Left lobe of liver (tissue), 2 donors: ENCODE measurements at regions not wholly inside any gene's neighbourhood (a gene's known extent, or its start where the extent isn't known, plus 50 kb on each side); places are given as distances from the start of the nearest gene placed in this dataset.
A peak's percentile ranks its signal among the peaks of the same experiment; 100 is the strongest.
"Not testable (repeated sequence)": the region's sequence is repeated elsewhere in the genome, so short reads cannot be mapped to it uniquely, and the experiment has no call there.

Source experiments
- ATAC-seq: fragments of 200-7000 bp; cut with Tn5 transposase; one replicate; pipeline ENCODE4 v1.9.1; 2020; ENCODE audit warnings: mild to moderate bottlenecking, moderate library complexity
- DNase-seq: peaks from one replicate; pipeline ENCODE4 v3.0.0-alpha.2; 2020; ENCODE audit warnings: low spot score
- donor health status: DM: no; HTN: no; CAD: no; lungs with moderate emphysema.
- donor health status: DM: no; HTN: yes; CAD: no.

- DNase-seq = no peak
- no peak for ATAC-seq
Measured at GRCh38 chr5:35561396-35561795, 56.3 kb upstream of the SPEF2 start.

- DNase-seq = no peak
- no peak for ATAC-seq
Measured at GRCh38 chr5:35557748-35558147, 59.9 kb upstream of the SPEF2 start.

- ATAC-seq = no peak
- DNase-seq = no peak
Measured at GRCh38 chr5:35557199-35557598, 60.5 kb upstream of the SPEF2 start.

- ATAC-seq = no peak
- DNase-seq = no peak
Measured at GRCh38 chr5:35554016-35554415, 63.6 kb upstream of the SPEF2 start.

- no peak for ATAC-seq
- DNase-seq = no peak
Measured at GRCh38 chr5:35545190-35545589, 72.5 kb upstream of the SPEF2 start.

- DNase-seq (no peak), ATAC-seq (no peak)
Measured at GRCh38 chr5:35543408-35543807, 74.3 kb upstream of the SPEF2 start.

- DNase-seq (no peak), ATAC-seq (peak; percentile 33)
Measured at GRCh38 chr5:35540002-35540401, 77.7 kb upstream of the SPEF2 start.

- DNase-seq (no peak), ATAC-seq (peak; percentile 68)
Measured at GRCh38 chr5:35538198-35538931, 79.3 kb upstream of the SPEF2 start.

GRCh38 chr5:35533156-35533555, 84.5 kb upstream of the SPEF2 start:
- no peak for DNase-seq
- ATAC-seq = no peak

- ATAC-seq, DNase-seq: not testable (repeated sequence)
Measured at GRCh38 chr5:35531553-35531952, 86.1 kb upstream of the SPEF2 start.

- no peak for ATAC-seq
- no peak for DNase-seq
Measured at GRCh38 chr5:35518104-35518503, 99.6 kb upstream of the SPEF2 start.

GRCh38 chr5:35516271-35516670, 101.4 kb upstream of the SPEF2 start:
- DNase-seq (no peak), ATAC-seq (no peak)

- DNase-seq (no peak), ATAC-seq (no peak)
Measured at GRCh38 chr5:35513612-35514011, 104.1 kb upstream of the SPEF2 start.

GRCh38 chr5:35502206-35502605, 115.5 kb upstream of the SPEF2 start:
- DNase-seq = no peak

GRCh38 chr5:35488791-35489190, 128.9 kb upstream of the SPEF2 start:
- DNase-seq (no peak), ATAC-seq (no peak)

More at GRCh38 chr5:35502206-35502605, 115.5 kb upstream of the SPEF2 start:
- ATAC-seq = no peak

GRCh38 chr5:35488055-35488454, 129.6 kb upstream of the SPEF2 start:
- no peak for DNase-seq
- no peak for ATAC-seq

- DNase-seq (no peak), ATAC-seq (no peak)
Measured at GRCh38 chr5:35487233-35488025, 130.2 kb upstream of the SPEF2 start.

GRCh38 chr5:35485487-35485886, 132.2 kb upstream of the SPEF2 start:
- ATAC-seq = no peak
- DNase-seq = no peak

- ATAC-seq (peak; percentile 44), DNase-seq (no peak)
Measured at GRCh38 chr5:35484241-35484640, 133.4 kb upstream of the SPEF2 start.

GRCh38 chr5:35483780-35484179, 133.9 kb upstream of the SPEF2 start:
- DNase-seq (no peak), ATAC-seq (peak; percentile 83)

- no peak for DNase-seq
Measured at GRCh38 chr5:35483191-35483590, 134.5 kb upstream of the SPEF2 start.

GRCh38 chr5:35482167-35482755, 135.4 kb upstream of the SPEF2 start:
- ATAC-seq (no peak), DNase-seq (no peak)

More at GRCh38 chr5:35483191-35483590, 134.5 kb upstream of the SPEF2 start:
- ATAC-seq = no peak
